ENCODE measurements at regions not wholly inside any gene's neighbourhood (a gene's known extent, or its start where the extent isn't known, plus 50 kb on each side); places are given as distances from the start of the nearest gene placed in this dataset.
"Not testable (repeated sequence)": the region's sequence is repeated elsewhere in the genome, so short reads cannot be mapped to it uniquely, and the experiment has no call there.

GRCh38 chr2:82175210-82175609, 1870.7 kb upstream of the LRRTM1 start:
- not testable (repeated sequence) for H3K36me3 Mint-ChIP-seq

DNA sequence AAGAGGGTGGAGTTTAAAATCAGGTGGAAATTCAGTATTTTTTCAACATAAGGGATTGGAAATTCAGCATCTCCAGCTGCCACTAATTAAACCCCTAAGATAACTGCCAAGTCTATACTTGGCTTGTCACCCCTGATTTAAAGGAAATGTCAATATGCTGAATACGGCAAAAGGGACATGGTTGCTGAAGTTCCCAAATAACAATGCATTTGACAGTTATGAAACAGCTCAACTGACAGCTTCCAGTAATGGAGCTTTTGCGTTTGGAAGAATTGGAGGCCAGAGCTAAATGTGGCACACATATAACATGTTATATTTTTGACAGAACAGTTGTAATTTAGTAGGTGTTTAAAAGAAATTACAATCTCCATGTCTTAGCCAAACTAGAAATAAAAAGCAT, 1867.9 kb upstream of the LRRTM1 start:
- H3K27ac Mint-ChIP-seq: no peak overlapping the region
- H3K4me1 Mint-ChIP-seq: no peaks in the 10 kb centered on the region
- H3K4me3 Mint-ChIP-seq: no peak overlapping the region

More at GRCh38 chr2:82175210-82175609, 1870.7 kb upstream of the LRRTM1 start:
- H3K9me3 Mint-ChIP-seq: peaks cover 14% of the 10 kb centered on the region
- not testable (repeated sequence) for H3K27ac Mint-ChIP-seq; H3K4me1 Mint-ChIP-seq; DNase-seq (ENCODE audit: low spot score in 2 of 2); H3K4me3 Mint-ChIP-seq; ATAC-seq

DNA sequence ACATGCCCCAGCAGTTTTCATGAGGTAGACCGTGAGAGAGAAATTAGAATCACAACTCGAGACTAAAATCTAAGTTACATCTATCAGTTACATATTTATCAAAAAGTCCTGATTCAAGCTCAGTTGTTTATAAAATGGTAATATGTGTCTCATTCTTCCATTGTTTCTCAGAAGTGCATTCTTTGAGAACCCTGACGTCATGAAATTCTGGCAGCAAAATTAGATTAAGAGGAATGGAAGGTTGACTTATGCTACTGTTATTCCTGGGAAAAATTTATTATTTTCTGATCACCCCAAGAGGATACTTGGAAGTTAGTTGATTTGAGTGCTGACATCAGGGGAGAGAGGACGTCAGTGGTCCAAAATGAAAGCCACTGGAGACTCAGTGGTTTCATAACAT, 1864.8 kb upstream of the LRRTM1 start:
- H3K27ac Mint-ChIP-seq: no peak overlapping the region

More for the DNA sequence above, 1867.9 kb upstream of the LRRTM1 start:
- Mint-ChIP-seq H3K36me3 (no peaks in the 10 kb centered on the region), H3K9me3 (peaks cover 18% of the 10 kb centered on the region)
- no peak for DNase-seq (ENCODE audit: low spot score in 2 of 2)
- ATAC-seq: no peak

GRCh38 chr2:82165377-82165776, 1860.8 kb upstream of the LRRTM1 start:
- DNase-seq (ENCODE audit: low spot score in 2 of 2) (no peak), ATAC-seq (no peak)
- Mint-ChIP-seq H3K9me3 (peaks cover 14% of the 10 kb centered on the region), H3K36me3 (no peaks in the 10 kb centered on the region), H3K4me3 (no peak overlapping the region), H3K4me1 (no peaks in the 10 kb centered on the region), H3K27ac (no peak overlapping the region)

More for the DNA sequence above, 1864.8 kb upstream of the LRRTM1 start:
- Mint-ChIP-seq H3K36me3 (no peaks in the 10 kb centered on the region), H3K4me3 (no peak overlapping the region), H3K4me1 (no peaks in the 10 kb centered on the region), H3K9me3 (peaks cover 15% of the 10 kb centered on the region)
- no peak for DNase-seq (ENCODE audit: low spot score in 2 of 2)
- no peak for ATAC-seq

GRCh38 chr2:82158150-82158549, 1853.6 kb upstream of the LRRTM1 start:
- ATAC-seq: no peak
- no peak overlapping the region for H3K27ac Mint-ChIP-seq
- peaks cover 12% of the 10 kb centered on the region for H3K9me3 Mint-ChIP-seq
- no peak overlapping the region for H3K4me3 Mint-ChIP-seq
- no peaks in the 10 kb centered on the region for H3K4me1 Mint-ChIP-seq
- H3K36me3 Mint-ChIP-seq: no peaks in the 10 kb centered on the region
- no peak for DNase-seq (ENCODE audit: low spot score in 2 of 2)

DNA sequence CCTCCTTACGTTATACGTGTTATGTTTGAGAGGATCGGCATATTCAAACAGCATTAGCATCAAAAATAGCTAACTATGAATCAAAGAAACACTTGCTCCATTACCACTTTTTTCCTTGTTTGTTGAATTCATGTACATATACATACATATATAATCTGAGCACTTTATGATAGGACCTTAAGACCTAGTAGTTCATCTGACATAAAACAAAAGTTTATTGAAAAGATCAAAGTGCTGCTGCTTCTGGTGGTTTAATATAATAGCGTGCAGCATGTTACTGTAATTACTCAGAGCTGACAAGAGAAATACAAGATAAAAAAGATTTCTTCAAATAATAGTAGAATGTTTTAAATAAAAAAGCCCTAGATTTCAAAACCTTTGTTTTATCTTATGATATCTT, 1850.9 kb upstream of the LRRTM1 start:
- H3K36me3 Mint-ChIP-seq: no peaks in the 10 kb centered on the region
- H3K4me3 Mint-ChIP-seq: no peak overlapping the region
- H3K9me3 Mint-ChIP-seq: peaks cover 16% of the 10 kb centered on the region
- ATAC-seq (no peak), DNase-seq (ENCODE audit: low spot score in 2 of 2) (no peak)
- H3K27ac Mint-ChIP-seq: no peak overlapping the region
- H3K4me1 Mint-ChIP-seq: no peaks in the 10 kb centered on the region

DNA sequence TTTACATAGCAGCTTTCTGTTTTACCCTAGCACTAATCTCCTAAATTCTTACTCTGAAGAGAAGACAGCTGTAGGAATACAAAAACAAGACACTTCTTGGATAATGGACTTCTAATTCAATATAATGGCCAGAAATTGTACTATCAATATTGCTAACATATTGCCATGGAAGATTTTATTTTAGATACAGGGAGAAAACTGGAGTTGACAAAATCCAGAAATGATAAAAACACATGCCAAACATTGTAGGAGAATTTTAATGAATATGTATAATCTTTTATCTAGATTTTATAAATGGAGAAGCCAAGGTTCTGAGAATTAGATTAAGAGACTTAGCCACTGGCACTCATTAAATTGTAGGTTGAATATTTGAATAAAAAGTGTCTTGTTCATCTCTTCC, 1838.8 kb upstream of the LRRTM1 start:
- ATAC-seq (no peak), DNase-seq (ENCODE audit: low spot score in 2 of 2) (no peak)
- Mint-ChIP-seq H3K27ac (no peak overlapping the region), H3K4me3 (no peak overlapping the region), H3K36me3 (no peaks in the 10 kb centered on the region), H3K4me1 (no peaks in the 10 kb centered on the region), H3K9me3 (peaks cover 20% of the 10 kb centered on the region)

GRCh38 chr2:82139979-82140611, 1835.5 kb upstream of the LRRTM1 start:
- Mint-ChIP-seq H3K4me3 (no peak overlapping the region), H3K36me3 (no peaks in the 10 kb centered on the region), H3K27ac (no peak overlapping the region), H3K9me3 (peaks cover 22% of the 10 kb centered on the region), H3K4me1 (no peaks in the 10 kb centered on the region)
- ATAC-seq (no peak), DNase-seq (ENCODE audit: low spot score in 2 of 2) (no peak)

DNA sequence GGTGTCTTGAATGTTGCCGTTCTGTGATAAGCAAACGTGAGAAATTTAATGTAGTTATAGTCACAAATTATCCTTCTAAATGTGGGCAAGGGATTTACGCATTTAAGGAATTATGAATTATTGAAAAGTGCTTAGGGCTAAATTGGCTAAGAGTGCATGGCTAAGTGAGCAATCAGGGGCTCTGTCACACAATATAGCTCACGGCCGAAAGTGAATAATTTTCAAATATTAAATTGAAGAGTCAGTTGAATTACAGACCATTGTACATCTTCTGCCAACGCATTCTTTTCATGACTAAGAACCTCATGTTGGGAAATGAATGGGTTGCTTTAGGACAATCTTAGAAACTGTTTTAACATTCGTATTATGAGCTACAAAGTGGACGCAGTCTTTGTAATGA, 1832.9 kb upstream of the LRRTM1 start:
- Mint-ChIP-seq H3K36me3 (no peaks in the 10 kb centered on the region), H3K27ac (no peak overlapping the region), H3K4me1 (no peaks in the 10 kb centered on the region), H3K9me3 (peaks cover 19% of the 10 kb centered on the region), H3K4me3 (no peak overlapping the region)
- DNase-seq (ENCODE audit: low spot score in 2 of 2): no peak
- ATAC-seq: no peak

- Mint-ChIP-seq H3K9me3 (peaks cover 25% of the 10 kb centered on the region), H3K36me3 (no peaks in the 10 kb centered on the region), H3K4me3 (no peak overlapping the region), H3K4me1 (no peaks in the 10 kb centered on the region), H3K27ac (no peak overlapping the region)
- ATAC-seq (no peak), DNase-seq (ENCODE audit: low spot score in 2 of 2) (no peak)
Observed at GRCh38 chr2:82128051-82128450, 1823.5 kb upstream of the LRRTM1 start.

GRCh38 chr2:82124629-82125028, 1820.1 kb upstream of the LRRTM1 start:
- no peak overlapping the region for H3K4me3 Mint-ChIP-seq
- H3K9me3 Mint-ChIP-seq: peaks cover 32% of the 10 kb centered on the region
- DNase-seq (ENCODE audit: low spot score in 2 of 2): no peak
- no peaks in the 10 kb centered on the region for H3K36me3 Mint-ChIP-seq
- no peak overlapping the region for H3K27ac Mint-ChIP-seq
- ATAC-seq: no peak
- H3K4me1 Mint-ChIP-seq: no peaks in the 10 kb centered on the region

DNA sequence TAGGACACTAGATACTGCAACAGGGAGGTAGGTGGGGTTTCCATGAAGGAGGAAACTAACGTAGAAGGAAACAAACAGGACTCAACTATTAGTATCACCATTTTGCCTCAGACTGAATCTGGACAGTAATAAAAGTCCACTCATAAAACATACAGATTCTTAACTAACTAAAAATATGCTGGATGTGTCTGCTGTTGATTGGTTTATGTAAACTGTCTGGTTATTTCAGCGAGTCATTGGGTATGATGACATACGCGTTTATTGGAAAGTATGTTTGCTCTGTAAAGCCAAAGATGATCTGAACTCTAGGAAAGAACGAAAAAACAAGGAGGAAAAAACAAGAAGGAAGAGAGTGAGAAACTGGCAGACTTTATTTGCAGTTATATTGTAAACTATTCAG, 1816.1 kb upstream of the LRRTM1 start:
- Mint-ChIP-seq H3K27ac (no peak overlapping the region), H3K4me3 (no peak overlapping the region)
- no peak for ATAC-seq

GRCh38 chr2:82120115-82120514, 1815.6 kb upstream of the LRRTM1 start:
- no peak for ATAC-seq
- Mint-ChIP-seq H3K36me3 (no peaks in the 10 kb centered on the region), H3K9me3 (peaks cover 21% of the 10 kb centered on the region)

More for the DNA sequence above, 1816.1 kb upstream of the LRRTM1 start:
- H3K4me1 Mint-ChIP-seq: no peaks in the 10 kb centered on the region
- H3K36me3 Mint-ChIP-seq: no peaks in the 10 kb centered on the region
- H3K9me3 Mint-ChIP-seq: peaks cover 24% of the 10 kb centered on the region
- no peak for DNase-seq (ENCODE audit: low spot score in 2 of 2)

DNA sequence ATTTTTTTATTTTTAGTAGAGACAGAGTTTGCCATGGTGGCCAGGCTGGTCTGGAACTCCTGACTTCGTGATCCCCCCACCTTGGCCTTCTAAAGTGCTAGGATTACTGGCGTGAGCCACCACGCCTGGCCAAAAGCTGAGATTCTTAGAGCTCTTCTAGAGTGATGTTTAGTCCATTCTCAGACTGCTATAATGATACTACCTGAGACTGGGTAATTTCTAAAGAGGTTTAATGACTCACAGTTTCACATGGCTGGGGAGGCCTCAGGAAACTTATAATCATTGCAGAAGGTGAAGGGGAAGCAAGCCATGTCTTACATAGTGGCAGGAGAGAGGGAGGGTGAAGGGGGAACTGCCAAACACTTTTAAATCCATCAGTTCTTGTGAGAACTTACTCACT, 1804.9 kb upstream of the LRRTM1 start:
- H3K4me3 Mint-ChIP-seq: no peak overlapping the region
- H3K27ac Mint-ChIP-seq: no peak overlapping the region
- no peak for ATAC-seq
- no peaks in the 10 kb centered on the region for H3K36me3 Mint-ChIP-seq
- H3K4me1 Mint-ChIP-seq: no peaks in the 10 kb centered on the region
- DNase-seq (ENCODE audit: low spot score in 2 of 2): no peak
- peaks cover 27% of the 10 kb centered on the region for H3K9me3 Mint-ChIP-seq

More at GRCh38 chr2:82120115-82120514, 1815.6 kb upstream of the LRRTM1 start:
- no peak overlapping the region for H3K27ac Mint-ChIP-seq
- no peak overlapping the region for H3K4me3 Mint-ChIP-seq
- no peaks in the 10 kb centered on the region for H3K4me1 Mint-ChIP-seq
- no peak for DNase-seq (ENCODE audit: low spot score in 2 of 2)

- Mint-ChIP-seq H3K4me3 (no peak overlapping the region), H3K4me1 (no peaks in the 10 kb centered on the region), H3K27ac (no peak overlapping the region), H3K36me3 (no peaks in the 10 kb centered on the region), H3K9me3 (peaks cover 10% of the 10 kb centered on the region)
- ATAC-seq (no peak), DNase-seq (ENCODE audit: low spot score in 2 of 2) (no peak)
Observed at GRCh38 chr2:82098617-82099016, 1794.1 kb upstream of the LRRTM1 start.

DNA sequence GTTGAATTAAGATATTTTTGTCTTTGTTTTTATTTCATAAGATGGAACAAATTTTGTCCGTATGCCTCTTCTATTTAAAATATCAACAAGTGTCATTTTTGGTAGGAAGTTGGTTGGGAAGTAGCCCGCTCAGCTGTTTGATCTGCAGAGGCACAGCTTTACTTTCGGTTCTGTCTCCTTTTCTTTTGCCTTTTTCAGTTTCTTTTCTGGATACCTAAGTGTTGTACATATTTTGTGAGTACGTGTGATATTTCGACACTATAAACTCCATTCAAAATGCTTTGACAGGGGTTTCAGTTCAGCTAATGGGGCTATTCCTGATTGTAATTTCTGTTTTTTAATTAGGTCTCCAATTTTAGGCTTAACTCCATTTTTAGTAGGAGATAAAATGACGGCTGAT, 1785.0 kb upstream of the LRRTM1 start:
- Mint-ChIP-seq H3K36me3 (no peaks in the 10 kb centered on the region), H3K4me3 (no peak overlapping the region)

More for the DNA sequence above, 1785.0 kb upstream of the LRRTM1 start:
- Mint-ChIP-seq H3K27ac (no peak overlapping the region), H3K9me3 (peaks cover 21% of the 10 kb centered on the region), H3K4me1 (no peaks in the 10 kb centered on the region)
- no peak for DNase-seq (ENCODE audit: low spot score in 2 of 2)
- ATAC-seq: no peak
